HG03378 (cell line): ENCODE measurements at regions not wholly inside any gene's neighbourhood (a gene's known extent, or its start where the extent isn't known, plus 50 kb on each side); places are given as distances from the start of the nearest gene placed in this dataset.

Experiments
- ATAC-seq: cut with Tn5 transposase; IDR thresholded peaks from one replicate; pipeline ENCODE4 v1.9.1; 2021; ENCODE audit warnings: mild to moderate bottlenecking, moderate library complexity; ENCODE audit not compliant: unreplicated experiment

DNA sequence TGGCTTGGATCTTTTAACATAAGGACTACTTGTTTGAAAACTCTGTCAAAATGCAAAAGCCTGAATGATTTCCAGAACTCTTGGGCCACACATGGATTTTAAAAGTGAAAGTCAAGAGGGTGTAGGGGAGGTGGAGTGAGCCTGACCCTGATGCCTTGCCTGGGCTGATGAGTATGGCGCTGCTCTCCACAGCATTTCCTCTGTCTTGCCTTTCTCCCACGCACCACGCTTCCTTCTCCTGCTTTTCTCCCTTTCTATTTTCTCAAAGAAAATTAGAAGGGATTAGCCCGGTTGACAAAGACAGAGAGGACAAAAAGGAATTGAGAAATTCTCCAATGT is 207.0 kb upstream of the CCDC68 start:
- no peak for ATAC-seq

DNA sequence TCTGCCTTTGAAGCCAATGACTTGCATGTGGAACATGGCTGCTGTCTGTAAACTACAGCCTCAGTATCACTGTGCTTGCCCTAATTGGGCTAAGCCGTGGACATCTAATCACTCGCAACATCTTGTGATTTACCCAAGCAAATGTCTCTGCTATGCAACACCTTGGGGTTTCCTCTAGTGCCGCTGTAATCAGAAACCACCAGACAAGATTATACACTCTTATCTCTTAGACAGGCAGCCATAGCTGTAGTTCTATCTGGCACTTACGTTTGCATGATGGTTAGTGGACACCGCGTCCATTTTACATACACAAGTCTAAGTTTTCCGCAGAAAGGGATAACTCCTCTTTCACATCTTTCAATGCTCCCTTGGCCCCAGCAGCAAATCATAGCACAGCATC is 204.3 kb upstream of the CCDC68 start:
- ATAC-seq: no peak

DNA sequence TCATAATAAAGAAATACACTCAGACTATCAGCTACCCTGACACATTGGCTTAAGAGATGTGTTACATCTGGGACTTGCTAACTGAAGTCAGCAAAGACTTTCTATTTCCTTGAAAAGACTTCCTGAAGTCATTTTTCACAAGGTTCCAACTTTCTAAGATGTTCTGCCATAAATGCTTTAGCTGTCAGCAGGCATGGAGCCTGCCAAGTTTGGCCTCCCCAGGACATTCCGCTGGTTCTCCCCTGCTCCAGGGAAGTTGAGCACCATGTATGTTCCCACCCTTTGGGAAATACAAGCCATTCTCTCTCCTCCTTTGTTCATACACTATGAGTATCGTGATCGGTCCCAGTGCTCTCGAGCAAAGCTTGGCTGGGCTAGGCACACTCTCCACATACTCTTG is 202.7 kb upstream of the CCDC68 start:
- no peak for ATAC-seq

GRCh38 chr18:55159027-55159426 is 199.8 kb upstream of the CCDC68 start:
- no peak for ATAC-seq

- ATAC-seq: no peak
Observed at GRCh38 chr18:55158570-55158969, 199.3 kb upstream of the CCDC68 start.

GRCh38 chr18:55153346-55153745 is 194.1 kb upstream of the CCDC68 start:
- no peak for ATAC-seq

DNA sequence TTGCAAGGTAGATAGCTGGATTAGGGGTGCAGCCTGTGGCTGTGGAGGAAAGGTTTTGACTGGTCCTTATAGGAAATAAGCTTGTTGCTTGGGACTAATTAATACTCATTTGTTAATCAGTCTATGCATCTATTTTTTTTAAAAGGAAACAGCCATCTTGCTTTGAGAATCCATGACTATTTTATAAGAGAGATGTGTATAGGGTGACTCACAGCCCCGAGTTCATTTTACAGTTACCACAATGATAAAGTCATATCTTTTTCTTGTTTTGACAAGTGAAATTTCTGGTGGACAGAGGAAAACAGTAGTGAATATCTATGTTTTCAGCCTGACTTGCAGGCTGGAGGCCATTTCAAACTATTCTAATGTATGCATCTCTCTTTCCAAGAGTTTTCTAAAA is 193.5 kb upstream of the CCDC68 start:
- no peak for ATAC-seq

- no peak for ATAC-seq
Observed at GRCh38 chr18:55149994-55150393, 190.7 kb upstream of the CCDC68 start.

GRCh38 chr18:55147791-55148190 is 188.5 kb upstream of the CCDC68 start:
- ATAC-seq: no peak

- ATAC-seq: no peak
Observed at GRCh38 chr18:55144193-55144930, 185.1 kb upstream of the CCDC68 start.

DNA sequence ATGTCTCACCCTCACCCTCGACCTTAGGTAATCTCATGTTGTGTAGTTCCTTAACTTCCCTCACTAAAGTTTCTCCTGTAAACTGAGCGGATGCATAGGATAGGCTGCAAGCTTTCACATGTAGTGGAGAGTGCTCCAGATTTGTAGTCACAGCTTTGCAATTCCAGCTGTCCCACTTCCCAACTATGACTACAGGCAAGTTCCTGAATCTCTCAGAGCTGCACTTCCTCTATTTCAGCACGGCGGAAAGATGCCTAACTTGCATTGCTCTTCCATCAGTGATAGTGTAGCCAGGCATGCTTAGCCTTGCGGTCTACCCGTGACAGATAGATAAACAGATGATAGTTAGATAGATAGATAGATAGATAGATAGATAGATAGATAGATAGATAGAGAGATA is 183.1 kb upstream of the CCDC68 start:
- ATAC-seq: no peak

DNA sequence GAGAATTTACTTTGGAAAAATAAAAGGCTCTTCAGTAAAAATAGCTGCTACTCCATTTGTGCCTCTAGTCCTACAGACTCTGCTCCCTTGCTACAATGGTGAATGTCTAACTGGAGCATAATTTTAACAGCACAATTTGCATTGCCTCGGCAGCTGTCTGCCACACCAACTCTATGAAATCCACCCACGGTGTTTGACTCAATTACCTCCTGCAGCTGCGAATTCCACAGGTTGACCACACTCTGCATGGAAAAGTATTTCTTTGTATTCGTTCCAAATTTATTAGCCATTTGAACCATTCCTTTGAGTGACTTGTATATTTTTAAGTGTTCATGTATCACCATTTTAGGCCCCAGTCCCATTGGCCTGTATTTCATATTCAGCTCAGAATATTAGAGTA is 182.1 kb upstream of the CCDC68 start:
- ATAC-seq: no peak

- no peak for ATAC-seq
Observed at GRCh38 chr18:55139836-55140235, 180.6 kb upstream of the CCDC68 start.

DNA sequence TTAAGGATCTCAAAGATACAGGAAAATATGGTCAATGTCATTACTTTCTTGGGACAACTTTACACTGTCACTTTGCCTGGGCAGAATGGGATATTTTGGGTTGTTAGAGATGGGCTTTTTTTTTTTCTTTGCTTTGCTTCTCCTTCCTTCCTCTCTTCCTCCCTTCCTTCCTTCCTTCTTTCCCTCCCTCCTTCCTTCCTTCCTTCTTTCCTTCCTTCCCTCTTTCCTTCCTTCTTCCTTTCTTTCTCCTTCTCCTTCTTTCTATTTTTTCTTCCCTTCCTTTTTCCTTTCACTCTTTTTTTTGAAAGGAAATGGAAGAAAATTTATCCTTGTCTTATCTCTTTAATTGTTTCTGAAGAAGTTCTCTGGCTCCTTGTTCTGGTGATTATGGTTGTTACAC is 180.0 kb upstream of the CCDC68 start:
- ATAC-seq: no peak

- ATAC-seq: no peak
Observed at GRCh38 chr18:55138401-55138800, 179.1 kb upstream of the CCDC68 start.

- ATAC-seq: no peak
Observed at GRCh38 chr18:55137602-55138001, 178.3 kb upstream of the CCDC68 start.

- ATAC-seq: no peak
Observed at GRCh38 chr18:55136864-55137263, 177.6 kb upstream of the CCDC68 start.

- ATAC-seq: no peak
Observed at GRCh38 chr18:55136258-55136657, 177.0 kb upstream of the CCDC68 start.

DNA sequence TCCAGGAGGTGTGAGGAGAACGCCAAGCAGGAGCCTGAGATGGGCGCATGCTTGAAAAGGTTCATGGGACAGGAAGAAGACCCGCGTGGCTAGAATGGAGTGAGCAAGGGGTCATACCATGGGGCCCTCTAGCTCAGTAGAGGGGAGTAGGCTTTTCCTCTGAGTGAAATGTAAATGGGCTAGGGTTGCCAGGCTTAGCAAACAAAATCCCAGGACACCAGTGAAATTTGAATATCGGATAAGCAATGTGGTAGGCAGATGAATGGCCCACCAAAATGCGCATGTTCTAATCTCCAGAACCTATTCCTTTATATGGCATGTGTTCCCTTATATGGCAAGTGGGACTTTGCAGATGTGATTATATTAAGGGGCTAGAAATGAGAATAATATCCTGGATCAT is 174.1 kb upstream of the CCDC68 start:
- ATAC-seq: no peak

- no peak for ATAC-seq
Observed at GRCh38 chr18:55128437-55128836, 169.2 kb upstream of the CCDC68 start.

DNA sequence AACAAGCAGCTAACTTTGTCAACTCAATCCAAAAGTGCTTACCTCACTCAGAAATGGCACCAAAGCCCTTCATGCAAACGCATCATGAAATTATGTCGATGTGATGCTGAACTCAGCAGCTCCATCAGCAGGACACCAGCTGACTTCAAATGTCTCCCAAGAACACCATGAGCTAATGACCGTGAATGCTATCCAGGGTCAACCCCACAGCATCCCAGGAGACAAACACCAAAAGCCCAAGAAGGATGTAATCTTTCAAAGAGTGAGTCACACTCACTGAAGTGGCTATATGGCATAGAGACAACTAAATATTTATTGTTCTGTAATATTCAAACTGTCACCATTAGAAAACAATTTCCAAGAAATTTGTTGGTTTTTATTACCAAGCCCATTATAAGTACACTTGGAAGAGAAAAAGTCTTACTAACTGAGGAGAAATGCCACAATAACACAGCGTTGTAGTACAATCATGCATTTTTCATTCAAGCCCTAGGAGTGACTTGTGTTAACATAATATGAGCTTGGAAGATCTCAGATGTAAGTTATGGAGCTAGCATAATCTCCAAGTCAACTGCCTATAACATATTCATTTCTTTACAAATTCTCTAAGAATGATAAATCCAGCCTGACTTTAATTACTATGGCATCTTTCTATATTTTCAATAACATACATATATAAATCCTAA is 165.0 kb upstream of the CCDC68 start:
- ATAC-seq: no peak

- no peak for ATAC-seq
Observed at GRCh38 chr18:55123361-55123760, 164.1 kb upstream of the CCDC68 start.
